ENCODE measurements at regions not wholly inside any gene's neighbourhood (a gene's known extent, or its start where the extent isn't known, plus 50 kb on each side); places are given as distances from the start of the nearest gene placed in this dataset.
A peak's percentile ranks its signal among the peaks of the same experiment; 100 is the strongest.
"Not testable (repeated sequence)": the region's sequence is repeated elsewhere in the genome, so short reads cannot be mapped to it uniquely, and the experiment has no call there.

- Histone ChIP-seq H3K27me3 (ENCODE audit: control insufficient read depth, insufficient read depth, low read length) (no peaks in the 10 kb centered on the region), H3K36me3 (ENCODE audit: control insufficient read depth, insufficient read depth, low read length) (no peaks in the 10 kb centered on the region), H3K4me3 (ENCODE audit: low read depth, low read length) (no peak overlapping the region)
- DNase-seq (ENCODE audit: low read depth) (no peak), FAIRE-seq (no peak)
- TF ChIP-seq CTCF (IDR thresholded peaks at IDR 0.05; ENCODE audit: insufficient read depth, low read length, severe bottlenecking), result no peak
Observed at GRCh38 chr10:33025039-33025438, 67.0 kb upstream of the ITGB1 start.

DNA sequence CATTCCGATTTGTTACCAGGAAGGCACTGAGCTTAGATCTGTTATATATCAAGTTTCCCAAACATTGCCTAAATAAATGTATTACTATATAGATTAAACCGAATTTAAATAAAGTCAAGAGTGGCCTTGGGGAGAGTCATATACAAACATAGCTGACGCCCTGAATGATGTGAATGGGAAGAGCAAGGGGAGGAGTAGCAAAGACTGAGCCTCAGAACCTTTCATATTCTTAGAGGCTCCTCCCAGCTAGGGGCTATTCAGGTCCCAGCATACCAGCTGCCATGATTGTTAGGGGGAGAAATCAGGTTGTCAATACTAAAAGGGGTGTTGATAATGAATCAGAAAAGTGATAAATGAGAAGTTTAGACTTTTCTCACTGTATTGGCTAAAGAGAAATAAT lies 64.7 kb upstream of the ITGB1 start:
- Histone ChIP-seq H3K27me3 (ENCODE audit: control insufficient read depth, insufficient read depth, low read length) (no peaks in the 10 kb centered on the region), H3K36me3 (ENCODE audit: control insufficient read depth, insufficient read depth, low read length) (no peaks in the 10 kb centered on the region), H3K4me3 (ENCODE audit: low read depth, low read length) (no peak overlapping the region)
- TF ChIP-seq CTCF (IDR thresholded peaks at IDR 0.05; ENCODE audit: insufficient read depth, low read length, severe bottlenecking), result no peak
- DNase-seq (ENCODE audit: low read depth) (no peak), FAIRE-seq (no peak)

- Histone ChIP-seq H3K4me3 (ENCODE audit: low read depth, low read length) (no peak overlapping the region), H3K36me3 (ENCODE audit: control insufficient read depth, insufficient read depth, low read length) (no peaks in the 10 kb centered on the region), H3K27me3 (ENCODE audit: control insufficient read depth, insufficient read depth, low read length) (no peaks in the 10 kb centered on the region)
- TF ChIP-seq CTCF (IDR thresholded peaks at IDR 0.05; ENCODE audit: insufficient read depth, low read length, severe bottlenecking), result no peak
- DNase-seq (ENCODE audit: low read depth) (peak; percentile 39), FAIRE-seq (no peak)
Observed at GRCh38 chr10:33022090-33022489, 64.1 kb upstream of the ITGB1 start.

DNA sequence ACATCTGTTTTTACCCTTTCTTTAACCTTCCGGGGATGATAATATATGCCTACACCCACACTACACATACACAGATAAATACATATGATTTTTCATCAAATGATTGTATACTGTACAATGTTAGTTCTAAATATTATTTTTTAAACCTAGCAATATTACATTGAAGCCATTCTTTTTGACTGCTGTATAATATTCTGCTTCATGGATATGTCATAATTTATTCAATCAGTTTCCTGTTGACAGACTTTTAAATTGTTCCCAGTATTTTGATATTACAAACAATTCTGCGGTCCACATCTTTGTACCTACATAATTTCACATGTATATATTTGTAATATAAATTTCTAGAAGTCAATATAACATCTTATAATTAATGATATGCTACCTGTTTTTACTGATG lies 59.0 kb upstream of the ITGB1 start:
- FAIRE-seq (no peak), DNase-seq (ENCODE audit: low read depth) (no peak)
- no peak for TF ChIP-seq CTCF (IDR thresholded peaks at IDR 0.05; ENCODE audit: insufficient read depth, low read length, severe bottlenecking)
- H3K27me3 ChIP-seq (ENCODE audit: control insufficient read depth, insufficient read depth, low read length), result no peaks in the 10 kb centered on the region
- H3K4me3 ChIP-seq (ENCODE audit: low read depth, low read length), result no peak overlapping the region
- no peaks in the 10 kb centered on the region for H3K36me3 ChIP-seq (ENCODE audit: control insufficient read depth, insufficient read depth, low read length)

- FAIRE-seq, result no peak
- TF ChIP-seq CTCF (IDR thresholded peaks at IDR 0.05; ENCODE audit: insufficient read depth, low read length, severe bottlenecking), result no peak
- Histone ChIP-seq H3K27me3 (ENCODE audit: control insufficient read depth, insufficient read depth, low read length) (no peaks in the 10 kb centered on the region), H3K36me3 (ENCODE audit: control insufficient read depth, insufficient read depth, low read length) (no peaks in the 10 kb centered on the region), H3K4me3 (ENCODE audit: low read depth, low read length) (no peak overlapping the region)
- peak; percentile 32 for DNase-seq (ENCODE audit: low read depth)
Observed at GRCh38 chr10:33015761-33016547, 57.9 kb upstream of the ITGB1 start.

DNA sequence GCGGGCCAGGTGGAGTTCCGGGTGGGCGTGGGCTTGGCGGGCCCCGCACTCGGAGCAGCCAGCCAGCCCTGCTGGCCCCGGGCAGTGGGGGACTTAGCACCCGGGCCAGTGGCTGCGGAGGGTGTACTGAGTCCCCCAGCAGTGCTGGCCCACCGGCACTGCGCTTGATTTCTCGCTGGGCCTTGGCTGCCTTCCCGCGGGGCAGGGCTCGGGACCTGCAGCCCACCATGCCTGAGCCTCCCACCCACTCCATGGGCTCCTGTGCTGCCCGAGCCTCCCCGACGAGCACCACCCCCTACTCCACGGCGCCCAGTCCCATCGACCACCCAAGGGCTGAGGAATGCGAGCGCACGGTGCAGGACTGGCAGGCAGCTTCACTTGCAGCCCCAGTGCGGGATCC lies 55.3 kb upstream of the ITGB1 start:
- not testable (repeated sequence) for FAIRE-seq; H3K36me3 ChIP-seq (ENCODE audit: control insufficient read depth, insufficient read depth, low read length); DNase-seq (ENCODE audit: low read depth); H3K4me3 ChIP-seq (ENCODE audit: low read depth, low read length); H3K27me3 ChIP-seq (ENCODE audit: control insufficient read depth, insufficient read depth, low read length)
